ENCODE measurements at regions not wholly inside any gene's neighbourhood (a gene's known extent, or its start where the extent isn't known, plus 50 kb on each side); places are given as distances from the start of the nearest gene placed in this dataset.

GRCh38 chr3:19668163-19668562, 265.9 kb downstream of the EFHB start:
- no peaks in the 10 kb centered on the region for H3K27me3 ChIP-seq (replicated peaks; ENCODE audit: control insufficient read depth, insufficient read depth, low read length)
- H3K36me3 ChIP-seq (ENCODE audit: control insufficient read depth, insufficient read depth, low read length): no peaks in the 10 kb centered on the region
- no peak overlapping the region for H3K4me3 ChIP-seq (replicated peaks; ENCODE audit: low read depth, low read length)
- no peak for DNase-seq (ENCODE audit: extremely low read depth, insufficient read length)
- no peak for TF ChIP-seq CTCF (IDR thresholded peaks at IDR 0.05; ENCODE audit: insufficient read depth, low read length, poor library complexity, severe bottlenecking)

GRCh38 chr3:19662486-19662885, 271.5 kb downstream of the EFHB start:
- no peaks in the 10 kb centered on the region for H3K36me3 ChIP-seq (ENCODE audit: control insufficient read depth, insufficient read depth, low read length)
- no peak for DNase-seq (ENCODE audit: extremely low read depth, insufficient read length)
- no peak overlapping the region for H3K4me3 ChIP-seq (replicated peaks; ENCODE audit: low read depth, low read length)
- no peak for TF ChIP-seq CTCF (IDR thresholded peaks at IDR 0.05; ENCODE audit: insufficient read depth, low read length, poor library complexity, severe bottlenecking)
- no peaks in the 10 kb centered on the region for H3K27me3 ChIP-seq (replicated peaks; ENCODE audit: control insufficient read depth, insufficient read depth, low read length)

- H3K27me3 ChIP-seq (replicated peaks; ENCODE audit: control insufficient read depth, insufficient read depth, low read length): no peaks in the 10 kb centered on the region
- no peak for TF ChIP-seq CTCF (IDR thresholded peaks at IDR 0.05; ENCODE audit: insufficient read depth, low read length, poor library complexity, severe bottlenecking)
- H3K36me3 ChIP-seq (ENCODE audit: control insufficient read depth, insufficient read depth, low read length): no peaks in the 10 kb centered on the region
- no peak for DNase-seq (ENCODE audit: extremely low read depth, insufficient read length)
- H3K4me3 ChIP-seq (replicated peaks; ENCODE audit: low read depth, low read length): no peak overlapping the region
Observed at GRCh38 chr3:19652336-19652735, 281.7 kb downstream of the EFHB start.

GRCh38 chr3:19645093-19645492, 288.9 kb downstream of the EFHB start:
- Histone ChIP-seq H3K36me3 (ENCODE audit: control insufficient read depth, insufficient read depth, low read length) (no peaks in the 10 kb centered on the region), H3K4me3 (replicated peaks; ENCODE audit: low read depth, low read length) (no peak overlapping the region), H3K27me3 (replicated peaks; ENCODE audit: control insufficient read depth, insufficient read depth, low read length) (no peaks in the 10 kb centered on the region)
- no peak for TF ChIP-seq CTCF (IDR thresholded peaks at IDR 0.05; ENCODE audit: insufficient read depth, low read length, poor library complexity, severe bottlenecking)
- peak; percentile 69 for DNase-seq (ENCODE audit: extremely low read depth, insufficient read length)

- DNase-seq (ENCODE audit: extremely low read depth, insufficient read length): no peak
- TF ChIP-seq CTCF (IDR thresholded peaks at IDR 0.05; ENCODE audit: insufficient read depth, low read length, poor library complexity, severe bottlenecking): no peak
- H3K36me3 ChIP-seq (ENCODE audit: control insufficient read depth, insufficient read depth, low read length): no peaks in the 10 kb centered on the region
- no peaks in the 10 kb centered on the region for H3K27me3 ChIP-seq (replicated peaks; ENCODE audit: control insufficient read depth, insufficient read depth, low read length)
- H3K4me3 ChIP-seq (replicated peaks; ENCODE audit: low read depth, low read length): no peak overlapping the region
Observed at GRCh38 chr3:19644405-19644804, 289.6 kb downstream of the EFHB start.

- no peak for TF ChIP-seq CTCF (IDR thresholded peaks at IDR 0.05; ENCODE audit: insufficient read depth, low read length, poor library complexity, severe bottlenecking)
- DNase-seq (ENCODE audit: extremely low read depth, insufficient read length): no peak
- no peak overlapping the region for H3K4me3 ChIP-seq (replicated peaks; ENCODE audit: low read depth, low read length)
- H3K36me3 ChIP-seq (ENCODE audit: control insufficient read depth, insufficient read depth, low read length): no peaks in the 10 kb centered on the region
- no peaks in the 10 kb centered on the region for H3K27me3 ChIP-seq (replicated peaks; ENCODE audit: control insufficient read depth, insufficient read depth, low read length)
Observed at GRCh38 chr3:19641408-19641807, 292.6 kb downstream of the EFHB start.
